Nephron (organoid): ENCODE measurements at regions not wholly inside any gene's neighbourhood (a gene's known extent, or its start where the extent isn't known, plus 50 kb on each side); places are given as distances from the start of the nearest gene placed in this dataset.
"Not testable (repeated sequence)": the region's sequence is repeated elsewhere in the genome, so short reads cannot be mapped to it uniquely, and the experiment has no call there.

Source experiments
- H3K27ac Mint-ChIP-seq, 3 experiments: 2 replicates each; pipeline ENCODE4 v1.8.0; 2020; ENCODE audit warnings: mixed read lengths in 3 of 3, mild to moderate bottlenecking in 2 of 3, moderate library complexity in 1 of 3
- H3K27me3 Mint-ChIP-seq: 2 replicates; pipeline ENCODE4 v1.8.0; 2021; ENCODE audit warnings: low read depth, mild to moderate bottlenecking, moderate library complexity, mixed read lengths
- H3K36me3 Mint-ChIP-seq: 2 replicates; pipeline ENCODE4 v1.8.0; 2020; ENCODE audit warnings: low read depth, mixed read lengths
- H3K4me1 Mint-ChIP-seq: 2 replicates; pipeline ENCODE4 v1.8.0; 2020; ENCODE audit warnings: mixed read lengths
- H3K4me3 Mint-ChIP-seq, 3 experiments: 2 replicates each; pipeline ENCODE4 v1.8.0; 2020; ENCODE audit warnings: mild to moderate bottlenecking in 3 of 3, mixed read lengths in 3 of 3, moderate library complexity in 2 of 3
- H3K9me3 Mint-ChIP-seq: 2 replicates; pipeline ENCODE4 v1.8.0; 2020; ENCODE audit warnings: mixed read lengths
- CTCF ChIP-seq, 3 experiments: fragments of 200-600 bp; sonication (generic); IDR thresholded peaks; one replicate each; pipeline ENCODE4 v1.5.0; 2021; ENCODE audit warnings: antibody characterized with exemption in 3 of 3; ENCODE audit not compliant: unreplicated experiment in 3 of 3

DNA sequence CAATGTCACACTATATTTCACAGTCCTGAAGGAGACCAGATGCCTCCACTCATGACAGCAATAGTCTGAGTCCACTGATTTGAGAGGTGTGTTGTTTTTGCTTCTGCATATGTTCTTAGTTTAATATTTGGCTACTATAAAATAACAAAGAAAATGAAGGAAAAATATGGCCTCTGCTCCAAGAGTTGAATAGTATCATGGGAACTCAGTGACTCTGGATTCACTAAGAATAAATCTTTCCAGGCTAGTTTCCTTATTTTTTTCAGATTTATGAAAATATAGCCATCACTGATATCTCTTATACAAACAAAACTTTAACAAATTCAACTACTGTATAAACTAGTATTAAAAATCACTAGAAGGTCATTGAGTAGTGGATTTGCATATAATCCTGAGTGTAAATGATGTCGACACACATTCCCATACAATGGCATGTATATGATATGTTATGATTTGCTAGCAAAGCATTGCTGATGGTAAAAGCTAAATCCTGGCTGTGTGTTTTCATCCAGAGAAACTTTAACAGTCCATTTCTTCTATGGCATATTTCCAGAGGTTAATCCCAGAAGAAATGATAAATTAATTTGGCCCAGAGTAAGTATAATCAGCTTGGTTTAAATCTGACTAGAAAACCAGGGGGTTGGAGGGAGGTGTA, 66.0 kb upstream of the VIPR2 start:
- H3K4me3 Mint-ChIP-seq: no peak overlapping the region
- H3K9me3 Mint-ChIP-seq: peaks cover 4% of the 10 kb centered on the region
- H3K27ac Mint-ChIP-seq: peak overlapping the region; percentile 81 to 92 (median 91)
- no peaks in the 10 kb centered on the region for H3K36me3 Mint-ChIP-seq
- H3K4me1 Mint-ChIP-seq: peaks cover 50% of the 10 kb centered on the region
- peaks cover 10% of the 10 kb centered on the region for H3K27me3 Mint-ChIP-seq
- TF ChIP-seq CTCF (IDR thresholded peaks at IDR 0.05; ENCODE audit: unreplicated experiment in 3 of 3): no peak

- Mint-ChIP-seq H3K27me3 (peaks cover 9% of the 10 kb centered on the region), H3K27ac (no peak overlapping the region), H3K9me3 (no peaks in the 10 kb centered on the region), H3K4me3 (no peak overlapping the region), H3K4me1 (peaks cover 44% of the 10 kb centered on the region), H3K36me3 (no peaks in the 10 kb centered on the region)
- TF ChIP-seq CTCF (IDR thresholded peaks at IDR 0.05; ENCODE audit: unreplicated experiment in 3 of 3): no peak
Measured at GRCh38 chr7:159209429-159209828, 64.8 kb upstream of the VIPR2 start.

DNA sequence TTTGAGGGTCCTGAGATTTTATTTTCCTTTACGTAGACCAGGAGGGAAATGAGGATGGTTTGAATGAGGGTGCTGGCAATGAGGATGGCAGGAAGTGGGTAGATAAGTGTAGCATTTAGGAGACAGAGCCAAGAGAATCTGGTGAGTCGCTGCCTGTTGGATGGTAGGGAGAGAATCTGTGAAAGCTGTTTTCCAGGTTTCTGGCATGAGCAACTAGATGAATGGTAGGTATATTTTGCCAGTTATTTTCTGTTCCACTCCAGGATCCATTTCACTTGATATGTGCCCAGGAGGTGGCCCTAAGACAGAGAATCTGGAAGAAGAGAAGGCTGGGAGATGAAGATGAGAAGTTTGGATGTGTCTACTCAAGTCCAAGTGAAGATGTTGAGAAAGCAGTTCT, 63.3 kb upstream of the VIPR2 start:
- Mint-ChIP-seq H3K36me3 (no peaks in the 10 kb centered on the region), H3K27me3 (peaks cover 12% of the 10 kb centered on the region), H3K4me1 (peaks cover 29% of the 10 kb centered on the region), H3K27ac (no peak overlapping the region), H3K9me3 (no peaks in the 10 kb centered on the region), H3K4me3 (no peak overlapping the region)
- no peak for TF ChIP-seq CTCF (IDR thresholded peaks at IDR 0.05; ENCODE audit: unreplicated experiment in 3 of 3)

DNA sequence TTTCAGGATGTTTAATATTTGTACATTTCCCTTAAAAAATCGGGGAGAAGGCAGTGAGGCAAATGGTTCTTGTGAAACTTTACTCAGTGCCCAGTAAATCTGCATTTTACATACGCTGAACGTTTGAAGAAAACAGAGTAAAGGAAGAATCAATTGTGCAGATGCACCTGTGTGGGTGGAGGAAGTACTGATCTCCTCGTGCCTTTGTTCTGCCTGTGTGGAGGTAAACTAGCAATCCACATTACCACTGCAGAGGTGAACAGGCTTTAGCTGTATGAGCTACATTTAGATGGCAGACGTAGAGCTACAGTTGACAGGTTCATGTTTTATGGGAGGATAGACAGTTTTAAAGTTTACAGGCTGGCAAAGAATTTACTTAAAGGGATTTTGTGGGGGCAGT, 62.7 kb upstream of the VIPR2 start:
- H3K4me3 Mint-ChIP-seq: no peak overlapping the region
- H3K4me1 Mint-ChIP-seq: peaks cover 23% of the 10 kb centered on the region
- no peaks in the 10 kb centered on the region for H3K36me3 Mint-ChIP-seq
- no peaks in the 10 kb centered on the region for H3K9me3 Mint-ChIP-seq
- peaks cover 12% of the 10 kb centered on the region for H3K27me3 Mint-ChIP-seq
- TF ChIP-seq CTCF (IDR thresholded peaks at IDR 0.05; ENCODE audit: unreplicated experiment in 3 of 3): no peak
- no peak overlapping the region for H3K27ac Mint-ChIP-seq

GRCh38 chr7:159205833-159206232, 61.2 kb upstream of the VIPR2 start:
- Mint-ChIP-seq H3K4me1 (peaks cover 8% of the 10 kb centered on the region), H3K36me3 (no peaks in the 10 kb centered on the region), H3K27ac (no peak overlapping the region), H3K4me3 (no peak overlapping the region), H3K9me3 (no peaks in the 10 kb centered on the region), H3K27me3 (peaks cover 12% of the 10 kb centered on the region)
- TF ChIP-seq CTCF (IDR thresholded peaks at IDR 0.05; ENCODE audit: unreplicated experiment in 3 of 3): no peak

DNA sequence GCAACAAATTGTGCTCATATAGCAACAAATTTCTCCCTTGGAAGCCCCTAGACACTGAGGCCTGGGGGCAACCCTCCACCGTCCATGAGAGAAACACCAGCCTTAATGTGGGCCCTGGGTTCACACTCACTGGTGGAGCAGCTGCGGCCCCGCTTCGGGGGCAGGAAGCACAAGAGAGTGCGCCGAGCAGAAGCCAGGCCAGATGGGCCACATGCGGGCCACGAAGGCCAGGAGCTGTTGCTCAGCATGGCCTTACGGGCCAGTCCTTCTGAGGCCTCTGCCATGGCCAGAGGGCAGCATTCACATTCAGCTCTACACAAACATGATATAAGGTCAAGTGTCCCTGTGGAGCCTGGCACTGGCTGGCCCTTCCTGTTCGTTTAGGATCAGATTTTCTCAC, 60.0 kb upstream of the VIPR2 start:
- Mint-ChIP-seq H3K9me3 (no peaks in the 10 kb centered on the region), H3K27ac (no peak overlapping the region), H3K4me1 (no peaks in the 10 kb centered on the region), H3K4me3 (no peak overlapping the region), H3K27me3 (peaks cover 12% of the 10 kb centered on the region), H3K36me3 (no peaks in the 10 kb centered on the region)
- no peak for TF ChIP-seq CTCF (IDR thresholded peaks at IDR 0.05; ENCODE audit: unreplicated experiment in 3 of 3)

DNA sequence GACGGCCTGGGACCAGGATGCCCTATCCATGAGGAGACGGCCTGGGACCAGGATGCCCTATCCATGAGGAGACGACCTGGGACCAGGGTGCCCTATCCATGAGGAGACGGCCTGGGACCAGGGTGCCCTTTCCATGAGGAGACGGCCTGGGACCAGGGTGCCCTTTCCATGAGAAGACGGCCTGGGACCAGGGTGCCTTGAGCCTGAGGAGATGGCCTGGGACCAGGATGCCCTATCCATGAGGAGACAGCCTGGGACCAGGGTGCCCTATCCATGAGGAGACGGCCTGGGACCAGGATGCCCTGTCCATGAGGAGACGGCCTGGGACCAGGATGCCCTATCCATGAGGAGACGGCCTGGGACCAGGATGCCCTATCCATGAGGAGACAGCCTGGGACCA, 58.6 kb upstream of the VIPR2 start:
- not testable (repeated sequence) for H3K4me3 Mint-ChIP-seq, H3K9me3 Mint-ChIP-seq

More for the DNA sequence above, 58.6 kb upstream of the VIPR2 start:
- not testable (repeated sequence) for H3K36me3 Mint-ChIP-seq, H3K27ac Mint-ChIP-seq, H3K4me1 Mint-ChIP-seq
- H3K27me3 Mint-ChIP-seq: peaks cover 12% of the 10 kb centered on the region
